ENCODE measurements at regions not wholly inside any gene's neighbourhood (a gene's known extent, or its start where the extent isn't known, plus 50 kb on each side); places are given as distances from the start of the nearest gene placed in this dataset.

DNA sequence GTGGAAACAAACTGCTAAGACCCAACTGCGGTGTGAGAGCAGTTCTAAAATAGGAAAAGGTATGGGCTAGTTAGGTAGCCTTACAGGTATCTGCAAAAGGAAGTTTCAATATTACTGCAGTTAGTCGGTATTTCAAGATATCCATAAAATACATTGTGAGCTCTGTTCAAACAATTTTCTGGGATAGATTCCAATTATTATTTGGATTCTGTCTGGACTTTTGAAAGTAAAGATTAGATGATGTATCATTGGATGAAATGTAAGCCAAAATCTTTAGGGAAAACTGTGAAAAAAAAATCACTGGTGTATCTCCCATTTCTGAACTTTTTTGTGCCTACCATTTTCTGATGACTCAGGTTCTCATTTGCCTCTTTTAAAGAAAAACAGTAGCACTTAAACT, 621.6 kb downstream of the CCER1 start:
- H3K4me3 ChIP-seq (ENCODE audit: low read depth, low read length), result no peak overlapping the region
- no peak for DNase-seq (ENCODE audit: low read depth)
- TF ChIP-seq, protein P1, sequence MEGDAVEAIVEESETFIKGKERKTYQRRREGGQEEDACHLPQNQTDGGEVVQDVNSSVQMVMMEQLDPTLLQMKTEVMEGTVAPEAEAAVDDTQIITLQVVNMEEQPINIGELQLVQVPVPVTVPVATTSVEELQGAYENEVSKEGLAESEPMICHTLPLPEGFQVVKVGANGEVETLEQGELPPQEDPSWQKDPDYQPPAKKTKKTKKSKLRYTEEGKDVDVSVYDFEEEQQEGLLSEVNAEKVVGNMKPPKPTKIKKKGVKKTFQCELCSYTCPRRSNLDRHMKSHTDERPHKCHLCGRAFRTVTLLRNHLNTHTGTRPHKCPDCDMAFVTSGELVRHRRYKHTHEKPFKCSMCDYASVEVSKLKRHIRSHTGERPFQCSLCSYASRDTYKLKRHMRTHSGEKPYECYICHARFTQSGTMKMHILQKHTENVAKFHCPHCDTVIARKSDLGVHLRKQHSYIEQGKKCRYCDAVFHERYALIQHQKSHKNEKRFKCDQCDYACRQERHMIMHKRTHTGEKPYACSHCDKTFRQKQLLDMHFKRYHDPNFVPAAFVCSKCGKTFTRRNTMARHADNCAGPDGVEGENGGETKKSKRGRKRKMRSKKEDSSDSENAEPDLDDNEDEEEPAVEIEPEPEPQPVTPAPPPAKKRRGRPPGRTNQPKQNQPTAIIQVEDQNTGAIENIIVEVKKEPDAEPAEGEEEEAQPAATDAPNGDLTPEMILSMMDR (IDR thresholded peaks at IDR 0.05; ENCODE audit: insufficient read depth, low read depth, low read length, missing control alignments), result no peak

DNA sequence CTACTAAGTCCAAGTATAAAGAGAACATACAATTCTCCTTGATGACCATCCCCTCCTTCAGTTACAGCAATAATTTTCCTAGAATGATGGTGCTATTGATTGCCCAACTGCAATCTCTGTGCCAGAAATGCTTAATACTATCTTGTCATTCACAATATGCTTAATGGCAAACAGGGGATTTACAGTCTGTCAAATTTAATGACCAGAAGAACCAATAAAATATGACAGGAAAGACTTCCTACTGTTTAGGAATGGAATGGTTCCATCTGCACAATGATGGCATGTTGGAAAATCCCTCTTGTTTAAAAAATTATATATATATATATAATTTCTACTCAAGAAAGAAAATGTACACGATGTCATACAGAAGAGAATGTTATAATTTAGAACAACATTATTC, 623.2 kb downstream of the CCER1 start:
- H3K4me3 ChIP-seq (ENCODE audit: low read depth, low read length), result no peak overlapping the region
- no peak for DNase-seq (ENCODE audit: low read depth)
- TF ChIP-seq, protein P1 (IDR thresholded peaks at IDR 0.05; ENCODE audit: insufficient read depth, low read depth, low read length, missing control alignments), result no peak

DNA sequence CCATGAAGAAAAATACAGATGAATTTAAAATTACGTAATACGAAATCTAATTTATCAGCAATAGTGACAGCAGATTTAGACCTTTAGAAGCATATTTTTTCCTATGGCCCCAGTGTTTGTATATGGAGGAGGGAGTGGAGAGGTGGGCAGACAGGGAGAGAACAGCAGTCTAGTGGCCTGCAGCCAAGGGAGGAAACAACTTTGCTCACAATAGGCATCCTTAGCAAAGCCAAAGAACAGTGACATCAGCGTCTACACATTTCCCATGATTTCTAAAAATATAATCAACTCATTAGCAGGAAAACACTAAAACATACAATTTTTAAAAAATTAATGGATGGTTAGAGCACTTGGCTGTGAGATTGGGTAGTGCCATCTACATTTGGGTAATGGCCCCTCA, 622.6 kb upstream of the ATP2B1 start:
- H3K4me3 ChIP-seq (ENCODE audit: low read depth, low read length), result no peak overlapping the region
- no peak for DNase-seq (ENCODE audit: low read depth)
- TF ChIP-seq, protein P1 (IDR thresholded peaks at IDR 0.05; ENCODE audit: insufficient read depth, low read depth, low read length, missing control alignments), result no peak

GRCh38 chr12:90327793-90328743, 619.4 kb upstream of the ATP2B1 start:
- TF ChIP-seq, protein P1 (IDR thresholded peaks at IDR 0.05; ENCODE audit: insufficient read depth, low read depth, low read length, missing control alignments), result no peak
- no peak overlapping the region for H3K4me3 ChIP-seq (ENCODE audit: low read depth, low read length)
- DNase-seq (ENCODE audit: low read depth), result no peak

- TF ChIP-seq, protein P1 (IDR thresholded peaks at IDR 0.05; ENCODE audit: insufficient read depth, low read depth, low read length, missing control alignments), result no peak
- no peak for DNase-seq (ENCODE audit: low read depth)
- H3K4me3 ChIP-seq (ENCODE audit: low read depth, low read length), result no peak overlapping the region
Measured at GRCh38 chr12:90323217-90323616, 614.6 kb upstream of the ATP2B1 start.

DNA sequence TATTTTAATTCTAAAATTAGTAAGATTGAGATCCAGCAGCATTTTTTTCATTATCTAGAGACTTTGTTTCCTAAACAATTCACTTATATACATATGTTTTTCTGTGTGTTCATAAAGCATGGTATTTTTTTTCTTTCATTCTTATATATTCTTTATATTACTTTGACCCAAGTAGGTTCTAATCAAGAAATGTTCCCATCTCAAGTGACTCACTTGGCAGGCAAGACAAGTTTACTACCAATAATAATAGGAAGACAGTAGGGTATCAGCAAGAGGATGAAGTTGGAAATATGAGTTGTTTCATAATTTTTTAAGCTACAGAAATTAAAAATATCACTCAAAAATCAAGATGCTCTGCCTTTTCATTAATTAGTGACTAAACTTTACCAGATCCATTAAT, 613.4 kb upstream of the ATP2B1 start:
- TF ChIP-seq, protein P1 (IDR thresholded peaks at IDR 0.05; ENCODE audit: insufficient read depth, low read depth, low read length, missing control alignments), result no peak
- H3K4me3 ChIP-seq (ENCODE audit: low read depth, low read length), result no peak overlapping the region
- DNase-seq (ENCODE audit: low read depth), result no peak
